AG08395 (cell line): ENCODE measurements at regions not wholly inside any gene's neighbourhood (a gene's known extent, or its start where the extent isn't known, plus 50 kb on each side); places are given as distances from the start of the nearest gene placed in this dataset.
"Not testable (repeated sequence)": the region's sequence is repeated elsewhere in the genome, so short reads cannot be mapped to it uniquely, and the experiment has no call there.

ENCODE experiments used
- DNase-seq: peaks from one replicate; pipeline ENCODE4 v3.0.0; 2012; ENCODE audit warnings: mixed read lengths, low spot score

GRCh38 chr3:191741847-191742350 lies 280.9 kb downstream of the PYDC2 start:
- DNase-seq = not testable (repeated sequence)

GRCh38 chr3:191743283-191743682 lies 282.3 kb downstream of the PYDC2 start:
- no peak for DNase-seq

- no peak for DNase-seq
Measured at GRCh38 chr3:191750618-191751017, 289.7 kb downstream of the PYDC2 start.

- DNase-seq = no peak
Measured at GRCh38 chr3:191753196-191753595, 292.2 kb downstream of the PYDC2 start.

- no peak for DNase-seq
Measured at GRCh38 chr3:191761906-191762305, 300.9 kb downstream of the PYDC2 start.

GRCh38 chr3:191762323-191762960 lies 301.5 kb downstream of the PYDC2 start:
- peak; percentile 2 for DNase-seq

- no peak for DNase-seq
Measured at GRCh38 chr3:191768421-191768820, 307.5 kb downstream of the PYDC2 start.

GRCh38 chr3:191770541-191770940 lies 309.6 kb downstream of the PYDC2 start:
- DNase-seq = no peak

- peak; percentile 27 for DNase-seq
Measured at GRCh38 chr3:191774485-191774884, 313.5 kb downstream of the PYDC2 start.

- no peak for DNase-seq
Measured at GRCh38 chr3:191775451-191776233, 314.7 kb downstream of the PYDC2 start.

- no peak for DNase-seq
Measured at GRCh38 chr3:191781044-191781443, 320.1 kb downstream of the PYDC2 start.

GRCh38 chr3:191783024-191783423 lies 322.1 kb downstream of the PYDC2 start:
- no peak for DNase-seq

GRCh38 chr3:191790934-191791333 lies 330.0 kb downstream of the PYDC2 start:
- no peak for DNase-seq

GRCh38 chr3:191792580-191792979 lies 331.6 kb downstream of the PYDC2 start:
- DNase-seq = no peak

- DNase-seq = no peak
Measured at GRCh38 chr3:191795196-191795595, 334.2 kb downstream of the PYDC2 start.

- DNase-seq = no peak
Measured at GRCh38 chr3:191797271-191797670, 336.3 kb downstream of the PYDC2 start.

- DNase-seq = no peak
Measured at GRCh38 chr3:191802671-191803070, 341.7 kb downstream of the PYDC2 start.

- DNase-seq = no peak
Measured at GRCh38 chr3:191804935-191805334, 344.0 kb downstream of the PYDC2 start.

- DNase-seq = no peak
Measured at GRCh38 chr3:191808073-191808472, 347.1 kb downstream of the PYDC2 start.

GRCh38 chr3:191809326-191809949 lies 348.5 kb downstream of the PYDC2 start:
- DNase-seq = no peak

- DNase-seq = no peak
Measured at GRCh38 chr3:191813245-191813644, 352.3 kb downstream of the PYDC2 start.

- DNase-seq = no peak
Measured at GRCh38 chr3:191848818-191849217, 387.9 kb downstream of the PYDC2 start.

GRCh38 chr3:191859531-191859930 lies 398.6 kb downstream of the PYDC2 start:
- no peak for DNase-seq
